GM19372 (cell line): ENCODE measurements at regions not wholly inside any gene's neighbourhood (a gene's known extent, or its start where the extent isn't known, plus 50 kb on each side); places are given as distances from the start of the nearest gene placed in this dataset.

Experiments
- ATAC-seq: cut with Tn5 transposase; IDR thresholded peaks from one replicate; pipeline ENCODE4 v1.9.1; 2021; ENCODE audit warnings: mild to moderate bottlenecking, low read depth, moderate library complexity; ENCODE audit not compliant: unreplicated experiment

- no peak for ATAC-seq
Observed at GRCh38 chr1:67558449-67559193, 126.4 kb upstream of the GADD45A start.

GRCh38 chr1:67559222-67559700, 125.7 kb upstream of the GADD45A start:
- no peak for ATAC-seq

GRCh38 chr1:67560580-67561255, 124.3 kb upstream of the GADD45A start:
- no peak for ATAC-seq

- ATAC-seq: peak; percentile 83
Observed at GRCh38 chr1:67561704-67562113, 123.3 kb upstream of the GADD45A start.

GRCh38 chr1:67563684-67564083, 121.3 kb upstream of the GADD45A start:
- no peak for ATAC-seq

GRCh38 chr1:67564193-67564592, 120.8 kb upstream of the GADD45A start:
- no peak for ATAC-seq

- no peak for ATAC-seq
Observed at GRCh38 chr1:67566803-67567377, 118.1 kb upstream of the GADD45A start.

GRCh38 chr1:67570486-67571143, 114.4 kb upstream of the GADD45A start:
- no peak for ATAC-seq

- no peak for ATAC-seq
Observed at GRCh38 chr1:67571406-67571805, 113.6 kb upstream of the GADD45A start.

- no peak for ATAC-seq
Observed at GRCh38 chr1:67571901-67572593, 113.0 kb upstream of the GADD45A start.

- no peak for ATAC-seq
Observed at GRCh38 chr1:67572594-67573221, 112.3 kb upstream of the GADD45A start.

- ATAC-seq: no peak
Observed at GRCh38 chr1:67573311-67573872, 111.6 kb upstream of the GADD45A start.

- no peak for ATAC-seq
Observed at GRCh38 chr1:67574221-67574620, 110.8 kb upstream of the GADD45A start.

GRCh38 chr1:67575861-67576260, 109.1 kb upstream of the GADD45A start:
- ATAC-seq: no peak

- no peak for ATAC-seq
Observed at GRCh38 chr1:67576474-67576873, 108.5 kb upstream of the GADD45A start.

GRCh38 chr1:67577646-67578045, 107.4 kb upstream of the GADD45A start:
- no peak for ATAC-seq

GRCh38 chr1:67578397-67579020, 106.5 kb upstream of the GADD45A start:
- ATAC-seq: no peak

GRCh38 chr1:67579623-67580394, 105.2 kb upstream of the GADD45A start:
- no peak for ATAC-seq
